ENCODE measurements at regions not wholly inside any gene's neighbourhood (a gene's known extent, or its start where the extent isn't known, plus 50 kb on each side); places are given as distances from the start of the nearest gene placed in this dataset.

DNA sequence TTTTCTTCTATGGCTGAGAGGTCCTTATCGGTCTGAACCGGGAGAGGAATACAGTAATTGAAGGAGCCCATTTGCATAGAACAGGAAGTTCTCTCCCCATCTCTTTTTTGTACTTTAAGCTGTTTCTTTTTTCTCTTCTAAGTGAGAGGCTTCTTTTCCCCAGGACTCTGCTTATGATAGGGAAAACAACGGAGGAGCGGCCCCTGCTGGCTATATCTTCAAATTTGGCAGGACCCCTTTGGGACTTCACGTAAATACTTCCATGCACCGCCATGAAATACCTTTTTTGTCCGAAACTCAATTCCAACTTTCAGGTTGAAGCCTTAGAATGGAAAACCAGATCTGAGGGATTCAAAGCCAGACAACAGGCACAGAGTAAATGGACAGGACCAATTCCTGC lies 1153.0 kb upstream of the INTU start:
- Mint-ChIP-seq H3K4me1 (no peaks in the 10 kb centered on the region), H3K9me3 (ENCODE audit: insufficient read depth) (peaks cover 3% of the 10 kb centered on the region), H3K27ac (no peak overlapping the region), H3K4me3 (no peak overlapping the region), H3K27me3 (no peaks in the 10 kb centered on the region)
- H3K27ac ChIP-seq (ENCODE audit: low read length in 2 of 2): no peak overlapping the region
- H3K9me3 ChIP-seq (ENCODE audit: control extremely low read depth in 1 of 3, control insufficient read depth in 2 of 3, insufficient read depth in 1 of 3, low read length in 2 of 3): peaks cover 0 to 15% (median 1%) of the 10 kb centered on the region in 3 donors
- CTCF ChIA-PET: no interaction called here
- DNase-seq: no peak
- H3K79me2 ChIP-seq (ENCODE audit: control insufficient read depth, insufficient read depth, low read length): no peaks in the 10 kb centered on the region
- no peaks in the 10 kb centered on the region for H3K27me3 ChIP-seq (replicated peaks in 1 of 4; ENCODE audit: control extremely low read depth in 1 of 4, control insufficient read depth in 3 of 4, insufficient read depth in 4 of 4, low read length in 3 of 4)
- H3K36me3 ChIP-seq (replicated peaks in 1 of 2; ENCODE audit: control extremely low read depth in 1 of 2, control insufficient read depth in 1 of 2, extremely low read depth in 1 of 2, insufficient read depth in 2 of 2, low read length in 1 of 2): no peaks in the 10 kb centered on the region
- ATAC-seq (ENCODE audit: low read depth): no peak
- H4K20me1 ChIP-seq (ENCODE audit: control insufficient read depth, insufficient read depth, low read length, poor library complexity, severe bottlenecking): no peaks in the 10 kb centered on the region
- no peaks in the 10 kb centered on the region for H3K4me1 ChIP-seq (ENCODE audit: control insufficient read depth in 2 of 2, insufficient read depth in 2 of 2, low read length in 2 of 2)
- H3K9ac ChIP-seq (ENCODE audit: low read length): no peak overlapping the region
- no peak overlapping the region for H2AFZ ChIP-seq (ENCODE audit: insufficient read depth, low read depth, low read length, poor library complexity, severe bottlenecking)
- TF ChIP-seq EZH2 (IDR thresholded peaks at IDR 0.05; ENCODE audit: borderline replicate concordance, insufficient read depth, low read depth, low read length, poor library complexity, severe bottlenecking): no peak
- TF ChIP-seq, protein P1, sequence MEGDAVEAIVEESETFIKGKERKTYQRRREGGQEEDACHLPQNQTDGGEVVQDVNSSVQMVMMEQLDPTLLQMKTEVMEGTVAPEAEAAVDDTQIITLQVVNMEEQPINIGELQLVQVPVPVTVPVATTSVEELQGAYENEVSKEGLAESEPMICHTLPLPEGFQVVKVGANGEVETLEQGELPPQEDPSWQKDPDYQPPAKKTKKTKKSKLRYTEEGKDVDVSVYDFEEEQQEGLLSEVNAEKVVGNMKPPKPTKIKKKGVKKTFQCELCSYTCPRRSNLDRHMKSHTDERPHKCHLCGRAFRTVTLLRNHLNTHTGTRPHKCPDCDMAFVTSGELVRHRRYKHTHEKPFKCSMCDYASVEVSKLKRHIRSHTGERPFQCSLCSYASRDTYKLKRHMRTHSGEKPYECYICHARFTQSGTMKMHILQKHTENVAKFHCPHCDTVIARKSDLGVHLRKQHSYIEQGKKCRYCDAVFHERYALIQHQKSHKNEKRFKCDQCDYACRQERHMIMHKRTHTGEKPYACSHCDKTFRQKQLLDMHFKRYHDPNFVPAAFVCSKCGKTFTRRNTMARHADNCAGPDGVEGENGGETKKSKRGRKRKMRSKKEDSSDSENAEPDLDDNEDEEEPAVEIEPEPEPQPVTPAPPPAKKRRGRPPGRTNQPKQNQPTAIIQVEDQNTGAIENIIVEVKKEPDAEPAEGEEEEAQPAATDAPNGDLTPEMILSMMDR (IDR thresholded peaks at IDR 0.05): no peak
- POLR2A ChIA-PET: no interaction called here
- no peak overlapping the region for H3K4me2 ChIP-seq (replicated peaks; ENCODE audit: low read depth, low read length, poor library complexity, severe bottlenecking)
- WGBS (ENCODE audit: insufficient coverage): 85% methylated on average over 4 of the region's 7 CpGs
- no peak overlapping the region for H3K4me3 ChIP-seq (ENCODE audit: control extremely low read depth in 1 of 5, extremely low read depth in 1 of 5, insufficient read depth in 1 of 5, low read depth in 2 of 5, low read length in 4 of 5)
- intact Hi-C loops (cut with micrococcal nuclease): no loop called here

DNA sequence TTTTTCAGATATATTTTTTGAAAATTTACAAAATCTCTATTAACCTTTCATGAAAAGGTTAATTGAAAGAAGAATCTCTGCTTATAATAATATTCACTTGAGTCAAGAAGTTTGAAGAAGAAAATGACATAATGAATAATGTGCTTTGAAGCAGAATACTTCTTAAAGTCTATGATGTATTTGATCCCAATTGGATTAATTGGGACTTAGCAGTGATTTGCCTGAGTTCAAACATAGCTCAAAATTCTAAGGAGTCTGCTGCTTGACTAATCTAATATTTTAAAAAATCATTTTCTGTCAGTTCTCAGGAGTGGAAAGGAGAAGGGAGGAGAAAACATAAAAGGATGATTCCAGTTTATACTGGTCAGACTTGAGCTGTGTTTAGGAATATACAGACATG lies 1150.4 kb upstream of the INTU start:
- no peaks in the 10 kb centered on the region for H3K27me3 ChIP-seq (replicated peaks in 1 of 4; ENCODE audit: control extremely low read depth in 1 of 4, control insufficient read depth in 3 of 4, insufficient read depth in 4 of 4, low read length in 3 of 4)
- no peak overlapping the region for H3K9ac ChIP-seq (ENCODE audit: low read length)
- POLR2A ChIA-PET: no interaction called here
- H3K4me1 ChIP-seq (ENCODE audit: control insufficient read depth in 2 of 2, insufficient read depth in 2 of 2, low read length in 2 of 2): no peaks in the 10 kb centered on the region
- no peaks in the 10 kb centered on the region for H3K27me3 Mint-ChIP-seq
- H4K20me1 ChIP-seq (ENCODE audit: control insufficient read depth, insufficient read depth, low read length, poor library complexity, severe bottlenecking): no peaks in the 10 kb centered on the region
- ATAC-seq (ENCODE audit: low read depth): no peak
- H3K4me2 ChIP-seq (replicated peaks; ENCODE audit: low read depth, low read length, poor library complexity, severe bottlenecking): no peak overlapping the region
- CTCF ChIA-PET: no interaction called here
- no peak overlapping the region for H2AFZ ChIP-seq (ENCODE audit: insufficient read depth, low read depth, low read length, poor library complexity, severe bottlenecking)
- no peaks in the 10 kb centered on the region for H3K36me3 ChIP-seq (replicated peaks in 1 of 2; ENCODE audit: control extremely low read depth in 1 of 2, control insufficient read depth in 1 of 2, extremely low read depth in 1 of 2, insufficient read depth in 2 of 2, low read length in 1 of 2)
- H3K4me3 ChIP-seq (ENCODE audit: control extremely low read depth in 1 of 5, extremely low read depth in 1 of 5, insufficient read depth in 1 of 5, low read depth in 2 of 5, low read length in 4 of 5): no peak overlapping the region
- peaks cover 0 to 15% (median 0%) of the 10 kb centered on the region in 3 donors for H3K9me3 ChIP-seq (ENCODE audit: control extremely low read depth in 1 of 3, control insufficient read depth in 2 of 3, insufficient read depth in 1 of 3, low read length in 2 of 3)
- H3K4me3 Mint-ChIP-seq: no peak overlapping the region
- intact Hi-C loops (cut with micrococcal nuclease): no loop called here
- H3K4me1 Mint-ChIP-seq: no peaks in the 10 kb centered on the region
- TF ChIP-seq, protein P1 (IDR thresholded peaks at IDR 0.05): no peak
- no peak for DNase-seq
- no peak overlapping the region for H3K27ac Mint-ChIP-seq
- H3K79me2 ChIP-seq (ENCODE audit: control insufficient read depth, insufficient read depth, low read length): no peaks in the 10 kb centered on the region
- H3K27ac ChIP-seq (ENCODE audit: low read length in 2 of 2): no peak overlapping the region
- peaks cover under 1% of the 10 kb centered on the region for H3K9me3 Mint-ChIP-seq (ENCODE audit: insufficient read depth)

All from B cell (primary cell).